CD14-positive monocyte (primary cell): ENCODE measurements at regions not wholly inside any gene's neighbourhood (a gene's known extent, or its start where the extent isn't known, plus 50 kb on each side); places are given as distances from the start of the nearest gene placed in this dataset.

Experiments used
- DNase-seq, 3 donors: peaks; one replicate each; pipeline ENCODE4 v3.0.0-alpha.2; 2011 to 2022
- H2AFZ ChIP-seq: 2 replicates; pipeline ENCODE4 v1.6.0; 2012; ENCODE audit warnings: mild to moderate bottlenecking, low read depth, low read length, inconsistent platforms; ENCODE audit not compliant: insufficient read depth, poor library complexity, severe bottlenecking
- H3K27ac ChIP-seq, 2 donors: 1 replicate in 1 of 2; 2 replicates in 1 of 2; pipeline ENCODE4 v1.5.1; 2012 to 2013; ENCODE audit warnings: low read length in 2 of 2, control low read depth in 1 of 2, inconsistent platforms in 1 of 2, low read depth in 1 of 2, mild to moderate bottlenecking in 1 of 2
- H3K27me3 ChIP-seq, 2 donors: one replicate each; pipeline versions ENCODE4 v1.6.0 to v1.6.1; 2011 to 2013; ENCODE audit warnings: low read length in 2 of 2; ENCODE audit not compliant: control insufficient read depth in 2 of 2, insufficient read depth in 2 of 2
- H3K36me3 ChIP-seq, 2 donors: replicated peaks in 1 of 2; 1 replicate in 1 of 2; 2 replicates in 1 of 2; pipeline versions ENCODE4 v1.5.1 to v1.6.1; 2012 to 2013; ENCODE audit warnings: low read length in 2 of 2, control low read depth in 1 of 2, inconsistent platforms in 1 of 2, mild to moderate bottlenecking in 1 of 2; ENCODE audit not compliant: insufficient read depth in 2 of 2, control insufficient read depth in 1 of 2
- H3K4me1 ChIP-seq, 2 donors: 1 replicate in 1 of 2; 2 replicates in 1 of 2; pipeline versions ENCODE4 v1.5.1 to v1.6.1; 2012 to 2013; ENCODE audit warnings: low read length in 2 of 2, control low read depth in 1 of 2, inconsistent platforms in 1 of 2, mild to moderate bottlenecking in 1 of 2, moderate library complexity in 1 of 2; ENCODE audit not compliant: insufficient read depth in 2 of 2, control insufficient read depth in 1 of 2
- H3K4me2 ChIP-seq: replicated peaks from 2 replicates; pipeline ENCODE3; 2012; ENCODE audit warnings: low read length, moderate library complexity, mild to moderate bottlenecking; ENCODE audit not compliant: poor library complexity, severe bottlenecking; ENCODE audit errors: extremely low read depth
- H3K4me3 ChIP-seq, 3 experiments: fragments of 200-600 bp in 1 of 3; sonication (generic) in 1 of 3; replicated peaks in 1 of 3; 1 replicate in 2 of 3; 2 replicates in 1 of 3; pipeline ENCODE4 v1.5.1; 2011 to 2013; ENCODE audit warnings: low read length in 3 of 3, mild to moderate bottlenecking in 3 of 3, control low read depth in 2 of 3, low read depth in 2 of 3, inconsistent platforms in 1 of 3, moderate library complexity in 1 of 3
- H3K79me2 ChIP-seq: 2 replicates; pipeline ENCODE4 v1.6.0; 2012; ENCODE audit warnings: mild to moderate bottlenecking, control low read depth, inconsistent platforms, low read length, moderate library complexity; ENCODE audit not compliant: insufficient read depth
- H3K9ac ChIP-seq: 2 replicates; pipeline ENCODE4 v1.6.0; 2017; ENCODE audit warnings: low read length, mild to moderate bottlenecking; ENCODE audit not compliant: insufficient read depth, poor library complexity, severe bottlenecking
- H3K9me3 ChIP-seq, 2 donors: replicated peaks in 1 of 2; 1 replicate in 1 of 2; 2 replicates in 1 of 2; pipeline versions ENCODE4 v1.5.1 to v1.6.1; 2012 to 2013; ENCODE audit warnings: low read length in 2 of 2, control low read depth in 1 of 2; ENCODE audit not compliant: control insufficient read depth in 1 of 2, insufficient read depth in 1 of 2
- H4K20me1 ChIP-seq: 2 replicates; pipeline ENCODE4 v1.6.0; 2012; ENCODE audit warnings: mild to moderate bottlenecking, low read length, control low read depth, moderate library complexity; ENCODE audit not compliant: insufficient read depth
- H3K27ac Mint-ChIP-seq, 7 donors: one replicate each; pipeline ENCODE4 v1.8.0; 2020; ENCODE audit warnings: mild to moderate bottlenecking in 7 of 7, mixed read lengths in 7 of 7, moderate library complexity in 6 of 7, inconsistent platforms in 2 of 7
- H3K27me3 Mint-ChIP-seq, 3 donors: one replicate each; pipeline ENCODE4 v1.8.0; 2021 to 2022; ENCODE audit warnings: low read depth in 3 of 3, mild to moderate bottlenecking in 3 of 3, mixed read lengths in 3 of 3, moderate library complexity in 3 of 3, inconsistent platforms in 1 of 3
- H3K36me3 Mint-ChIP-seq, 2 donors: one replicate each; pipeline ENCODE4 v1.8.0; 2020; ENCODE audit warnings: mixed read lengths in 2 of 2, inconsistent platforms in 1 of 2, mild to moderate bottlenecking in 1 of 2
- H3K4me1 Mint-ChIP-seq: one replicate; pipeline ENCODE4 v1.8.0; 2020; ENCODE audit warnings: mild to moderate bottlenecking, mixed read lengths
- H3K4me3 Mint-ChIP-seq, 2 donors: one replicate each; pipeline ENCODE4 v1.8.0; 2020; ENCODE audit warnings: mild to moderate bottlenecking in 2 of 2, mixed read lengths in 2 of 2, moderate library complexity in 1 of 2
- H3K9me3 Mint-ChIP-seq, 7 donors: one replicate each; pipeline ENCODE4 v1.8.0; 2020 to 2022; ENCODE audit warnings: mixed read lengths in 7 of 7, mild to moderate bottlenecking in 6 of 7, moderate library complexity in 6 of 7, inconsistent platforms in 2 of 7
- WGBS: methylation state at CpG from one replicate; pipeline ENCODE4 v1.1.5; 2013; ENCODE audit warnings: missing lambda C conversion rate; ENCODE audit not compliant: insufficient coverage; 5-methylcytosine and 5-hydroxymethylcytosine counted together
- intact Hi-C, 2 donors: fragments of 100-400 bp; cut with micrococcal nuclease; formaldehyde crosslinking; loops; one replicate each; pipeline versions ENCODE4 v1.15.0 to v1.15.1; 2023
- TF ChIP-seq, protein P1 (sequence below): fragments of 200-600 bp; IDR thresholded peaks from one replicate; pipeline ENCODE4 v1.8.0; 2022; ENCODE audit warnings: antibody characterized with exemption, mild to moderate bottlenecking

DNA sequence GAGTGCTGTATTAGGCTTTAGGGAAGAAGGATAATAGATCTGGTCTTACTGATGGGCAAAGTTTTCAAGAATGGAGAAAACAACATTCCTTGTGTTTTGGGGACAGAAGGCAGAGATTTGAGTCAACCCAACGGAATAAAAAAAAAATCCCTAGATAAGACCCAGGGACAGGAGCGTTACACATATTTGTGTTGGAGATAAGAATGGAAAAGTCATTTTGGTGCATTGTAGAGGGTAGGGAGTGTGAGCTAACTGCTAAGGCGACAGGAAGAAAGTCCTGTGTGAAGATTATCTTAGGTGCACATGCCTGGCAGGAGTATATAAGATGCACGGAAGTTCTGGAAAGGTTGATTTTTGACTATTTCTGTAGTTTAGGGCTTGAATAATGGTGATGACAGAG, 450.3 kb upstream of the ARGLU1 start:
- WGBS, result 93% methylated on average over 3 of the region's 4 CpGs

DNA sequence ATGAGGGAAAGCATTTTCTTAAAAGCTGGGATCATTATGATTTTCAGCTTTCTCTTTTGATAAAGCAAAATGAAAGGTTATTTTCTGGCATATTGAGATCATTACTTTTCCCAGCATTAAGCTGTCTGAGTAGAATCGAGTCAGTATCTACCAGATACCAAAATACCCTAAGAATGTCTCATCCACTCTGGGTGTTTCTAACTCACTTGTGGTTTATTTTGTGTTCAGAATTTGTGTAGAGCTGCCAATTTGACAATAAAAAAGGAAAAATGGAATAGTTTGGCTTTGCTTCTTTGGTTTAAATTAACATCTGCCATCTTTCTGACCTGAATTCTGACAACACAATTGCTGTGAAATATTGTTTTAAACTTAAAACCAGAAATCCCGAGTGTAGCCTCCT, 438.7 kb upstream of the ARGLU1 start:
- H3K27me3 Mint-ChIP-seq, result no peaks in the 10 kb centered on the region
- peaks cover 0 to 2% (median 0%) of the 10 kb centered on the region in 7 donors for H3K9me3 Mint-ChIP-seq
- H3K27ac ChIP-seq, result no peak overlapping the region
- no peaks in the 10 kb centered on the region for H3K27me3 ChIP-seq
- H3K36me3 ChIP-seq, result no peaks in the 10 kb centered on the region
- no peaks in the 10 kb centered on the region for H3K36me3 Mint-ChIP-seq
- H3K9me3 ChIP-seq, result no peaks in the 10 kb centered on the region
- no peak overlapping the region for H3K27ac Mint-ChIP-seq
- H3K9ac ChIP-seq, result no peak overlapping the region
- H3K4me1 Mint-ChIP-seq, result no peaks in the 10 kb centered on the region
- 100% methylated on average over 1 of the region's 2 CpGs for WGBS
- no peak overlapping the region for H2AFZ ChIP-seq
- no peaks in the 10 kb centered on the region for H4K20me1 ChIP-seq
- no peak for DNase-seq
- no peak overlapping the region for H3K4me3 ChIP-seq
- no peaks in the 10 kb centered on the region for H3K4me1 ChIP-seq
- intact Hi-C loops, result no loop called here
- H3K4me3 Mint-ChIP-seq, result no peak overlapping the region
- TF ChIP-seq, protein P1, sequence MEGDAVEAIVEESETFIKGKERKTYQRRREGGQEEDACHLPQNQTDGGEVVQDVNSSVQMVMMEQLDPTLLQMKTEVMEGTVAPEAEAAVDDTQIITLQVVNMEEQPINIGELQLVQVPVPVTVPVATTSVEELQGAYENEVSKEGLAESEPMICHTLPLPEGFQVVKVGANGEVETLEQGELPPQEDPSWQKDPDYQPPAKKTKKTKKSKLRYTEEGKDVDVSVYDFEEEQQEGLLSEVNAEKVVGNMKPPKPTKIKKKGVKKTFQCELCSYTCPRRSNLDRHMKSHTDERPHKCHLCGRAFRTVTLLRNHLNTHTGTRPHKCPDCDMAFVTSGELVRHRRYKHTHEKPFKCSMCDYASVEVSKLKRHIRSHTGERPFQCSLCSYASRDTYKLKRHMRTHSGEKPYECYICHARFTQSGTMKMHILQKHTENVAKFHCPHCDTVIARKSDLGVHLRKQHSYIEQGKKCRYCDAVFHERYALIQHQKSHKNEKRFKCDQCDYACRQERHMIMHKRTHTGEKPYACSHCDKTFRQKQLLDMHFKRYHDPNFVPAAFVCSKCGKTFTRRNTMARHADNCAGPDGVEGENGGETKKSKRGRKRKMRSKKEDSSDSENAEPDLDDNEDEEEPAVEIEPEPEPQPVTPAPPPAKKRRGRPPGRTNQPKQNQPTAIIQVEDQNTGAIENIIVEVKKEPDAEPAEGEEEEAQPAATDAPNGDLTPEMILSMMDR, result no peak
- no peaks in the 10 kb centered on the region for H3K79me2 ChIP-seq
- H3K4me2 ChIP-seq, result no peak overlapping the region

More for the DNA sequence above, 450.3 kb upstream of the ARGLU1 start:
- Histone ChIP-seq H3K4me1 (no peaks in the 10 kb centered on the region), H3K4me3 (no peak overlapping the region), H3K4me2 (no peak overlapping the region), H3K9ac (no peak overlapping the region), H3K79me2 (no peaks in the 10 kb centered on the region), H3K27ac (no peak overlapping the region), H4K20me1 (no peaks in the 10 kb centered on the region), H2AFZ (no peak overlapping the region), H3K36me3 (no peaks in the 10 kb centered on the region), H3K27me3 (no peaks in the 10 kb centered on the region), H3K9me3 (peaks cover 3 to 8% of the 10 kb centered on the region in 2 donors)
- TF ChIP-seq, protein P1, result no peak
- H3K9me3 Mint-ChIP-seq, result peaks cover 2 to 24% (median 8%) of the 10 kb centered on the region in 7 donors
- no peaks in the 10 kb centered on the region for H3K4me1 Mint-ChIP-seq
- no peak for DNase-seq
- no peaks in the 10 kb centered on the region for H3K36me3 Mint-ChIP-seq
- H3K27ac Mint-ChIP-seq, result no peak overlapping the region
- intact Hi-C loops, result no loop called here
- H3K4me3 Mint-ChIP-seq, result no peak overlapping the region
- H3K27me3 Mint-ChIP-seq, result peaks cover 0 to 2% (median 2%) of the 10 kb centered on the region in 3 donors
